ENCODE measurements at regions not wholly inside any gene's neighbourhood (a gene's known extent, or its start where the extent isn't known, plus 50 kb on each side); places are given as distances from the start of the nearest gene placed in this dataset.

DNA sequence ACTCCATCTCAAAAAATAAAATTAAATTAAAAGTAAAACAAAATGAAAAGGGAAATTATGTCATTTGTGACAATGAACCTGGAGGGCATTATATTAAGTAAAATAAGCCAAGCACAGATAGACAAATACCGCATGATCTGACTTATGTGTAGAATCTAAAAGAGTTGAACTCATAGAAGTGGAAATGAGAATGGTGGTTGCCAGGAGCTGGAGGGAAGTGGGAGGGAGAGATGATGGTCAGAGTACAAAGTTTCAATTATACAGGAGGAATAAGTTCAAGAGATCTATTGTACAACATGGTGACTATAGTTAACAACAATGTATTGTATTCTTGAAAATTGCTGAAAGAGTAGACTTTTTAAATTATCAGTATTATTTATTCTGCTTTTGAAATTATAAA is 183.4 kb downstream of the ID4 start:
- no peak overlapping the region for H2AFZ ChIP-seq (ENCODE audit: low read depth, low read length)
- BruUV-seq (replicated peaks) = no TSS peak
- TF ChIP-seq GATA2 (IDR thresholded peaks at IDR 0.05; ENCODE audit: insufficient read depth, insufficient read length, low read depth, low read length) (no peak), POLR2A (IDR thresholded peaks at IDR 0.05; ENCODE audit: low read depth, low read length) (no peak), POLR2AphosphoS5 (IDR thresholded peaks at IDR 0.05; ENCODE audit: insufficient read depth, low read depth, low read length) (no peak), MAX (IDR thresholded peaks at IDR 0.05; ENCODE audit: insufficient read depth, insufficient read length) (no peak), FOS (IDR thresholded peaks at IDR 0.05; ENCODE audit: borderline replicate concordance, insufficient read depth, low read length) (no peak), JUN (IDR thresholded peaks at IDR 0.05; ENCODE audit: borderline replicate concordance, insufficient read depth, insufficient read length, low read depth) (no peak), MYC (IDR thresholded peaks at IDR 0.05; ENCODE audit: low read depth, low read length) (no peak), EZH2 (IDR thresholded peaks at IDR 0.05; ENCODE audit: borderline replicate concordance, low read depth, low read length, severe bottlenecking) (no peak)
- TF ChIP-seq, protein P1, sequence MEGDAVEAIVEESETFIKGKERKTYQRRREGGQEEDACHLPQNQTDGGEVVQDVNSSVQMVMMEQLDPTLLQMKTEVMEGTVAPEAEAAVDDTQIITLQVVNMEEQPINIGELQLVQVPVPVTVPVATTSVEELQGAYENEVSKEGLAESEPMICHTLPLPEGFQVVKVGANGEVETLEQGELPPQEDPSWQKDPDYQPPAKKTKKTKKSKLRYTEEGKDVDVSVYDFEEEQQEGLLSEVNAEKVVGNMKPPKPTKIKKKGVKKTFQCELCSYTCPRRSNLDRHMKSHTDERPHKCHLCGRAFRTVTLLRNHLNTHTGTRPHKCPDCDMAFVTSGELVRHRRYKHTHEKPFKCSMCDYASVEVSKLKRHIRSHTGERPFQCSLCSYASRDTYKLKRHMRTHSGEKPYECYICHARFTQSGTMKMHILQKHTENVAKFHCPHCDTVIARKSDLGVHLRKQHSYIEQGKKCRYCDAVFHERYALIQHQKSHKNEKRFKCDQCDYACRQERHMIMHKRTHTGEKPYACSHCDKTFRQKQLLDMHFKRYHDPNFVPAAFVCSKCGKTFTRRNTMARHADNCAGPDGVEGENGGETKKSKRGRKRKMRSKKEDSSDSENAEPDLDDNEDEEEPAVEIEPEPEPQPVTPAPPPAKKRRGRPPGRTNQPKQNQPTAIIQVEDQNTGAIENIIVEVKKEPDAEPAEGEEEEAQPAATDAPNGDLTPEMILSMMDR (IDR thresholded peaks at IDR 0.05; ENCODE audit: extremely low read depth in 1 of 2, insufficient read depth in 1 of 2, low read depth in 1 of 2, low read length in 2 of 2) = no peak
- intact Hi-C loops (cut with micrococcal nuclease) = no loop called here
- no peak overlapping the region for H3K4me2 ChIP-seq (ENCODE audit: insufficient read depth, low read length)
- no peak overlapping the region for H3K9ac ChIP-seq (replicated peaks; ENCODE audit: extremely low read depth, insufficient read depth, low read length)
- no peak overlapping the region for H3K27ac ChIP-seq (ENCODE audit: insufficient read depth, low read depth, low read length)
- H3K9me3 ChIP-seq (replicated peaks; ENCODE audit: control insufficient read depth, insufficient read depth, low read length) = no peaks in the 10 kb centered on the region
- CTCF ChIA-PET = no interaction called here
- no peaks in the 10 kb centered on the region for H4K20me1 ChIP-seq (replicated peaks; ENCODE audit: control insufficient read depth, extremely low read depth, insufficient read depth, low read length)
- POLR2A ChIA-PET = no interaction called here
- DNase-seq (ENCODE audit: low read depth, low spot score) (no peak), FAIRE-seq (no peak)
- dilution Hi-C loops (cut with MboI; ENCODE audit: extremely low pct_ligation_motif_present, low sequenced_read_pairs) = no loop called here
- H3K4me1 ChIP-seq (ENCODE audit: control insufficient read depth, extremely low read depth, insufficient read depth, low read length) = no peaks in the 10 kb centered on the region
- no peaks in the 10 kb centered on the region for H3K9me1 ChIP-seq (replicated peaks; ENCODE audit: control insufficient read depth, extremely low read depth, insufficient read depth, low read length)
- H3K36me3 ChIP-seq (ENCODE audit: control insufficient read depth in 2 of 2, extremely low read depth in 1 of 2, insufficient read depth in 2 of 2, low read length in 2 of 2) = no peaks in the 10 kb centered on the region
- no peak overlapping the region for H3K4me3 ChIP-seq (replicated peaks in 1 of 3; ENCODE audit: insufficient read depth in 1 of 3, low read depth in 1 of 3, low read length in 3 of 3)
- H3K27me3 ChIP-seq (ENCODE audit: control insufficient read depth in 2 of 2, insufficient read depth in 2 of 2, low read length in 2 of 2) = no peaks in the 10 kb centered on the region
- no peaks in the 10 kb centered on the region for H3K79me2 ChIP-seq (ENCODE audit: control insufficient read depth, insufficient read depth, low read length)
